NOMO-1 (cell line): ENCODE measurements at regions not wholly inside any gene's neighbourhood (a gene's known extent, or its start where the extent isn't known, plus 50 kb on each side); places are given as distances from the start of the nearest gene placed in this dataset.
A peak's percentile ranks its signal among the peaks of the same experiment; 100 is the strongest.

Experiments
- DNase-seq, 2 experiments: peaks; one replicate each; lab custom pipeline; 2025; ENCODE audit not compliant: unreplicated experiment in 2 of 2; lab: John Stamatoyannopoulos, UW

DNA sequence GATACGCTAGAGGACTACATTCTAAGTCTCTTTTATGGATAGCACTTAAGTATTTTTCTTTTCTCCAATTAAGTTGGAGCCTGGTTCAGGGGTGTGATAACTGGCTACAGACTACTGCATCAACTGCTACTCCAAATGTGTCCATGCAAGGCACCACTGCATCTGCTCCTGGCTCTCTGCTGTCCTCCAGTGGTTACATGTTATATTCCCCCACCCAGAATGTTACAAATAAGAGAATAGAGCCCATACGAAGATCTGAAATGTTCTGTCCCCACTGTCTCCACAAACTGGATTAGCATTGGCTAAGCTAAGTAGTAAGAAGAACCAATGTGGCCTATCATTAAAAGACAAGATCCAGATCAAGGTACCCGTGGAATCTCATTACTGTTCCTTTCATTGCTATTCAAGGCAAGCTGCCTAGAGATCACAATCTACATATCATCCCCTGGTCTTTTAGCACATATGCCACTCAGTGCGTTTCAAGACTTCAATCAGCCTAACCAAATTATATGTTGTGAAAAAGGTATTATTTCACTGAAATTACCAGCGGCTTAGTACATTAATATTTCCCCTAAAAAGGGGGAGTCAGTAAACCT, 308.3 kb upstream of the SLC8A1 start:
- peak; percentile 70 to 77 for DNase-seq

- DNase-seq: no peak
These were observed 321.4 kb upstream of the SLC8A1 start for GRCh38 chr2:40773291-40773690.

DNA sequence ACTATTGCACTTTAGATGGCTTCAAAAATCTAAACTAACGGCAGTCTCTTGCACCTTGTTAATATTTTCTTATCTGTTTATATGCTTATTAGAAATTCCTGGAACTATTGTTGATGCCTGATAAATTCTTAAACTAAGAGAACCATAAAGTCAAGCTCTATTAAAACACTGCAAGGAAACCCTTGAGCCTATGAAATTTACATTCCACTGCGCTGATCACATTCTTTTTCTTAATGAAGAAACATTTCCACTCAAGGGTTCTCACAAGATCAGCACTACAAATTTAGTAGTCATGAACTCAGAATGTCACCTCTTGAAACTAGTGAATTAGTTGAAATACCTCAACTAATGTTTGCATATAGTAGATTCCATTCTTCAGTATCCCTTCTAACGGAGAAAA, 331.8 kb upstream of the SLC8A1 start:
- no peak for DNase-seq

- DNase-seq: no peak
These were observed 334.7 kb upstream of the SLC8A1 start for GRCh38 chr2:40786636-40787035.

- no peak for DNase-seq
These were observed 345.2 kb upstream of the SLC8A1 start for GRCh38 chr2:40797120-40797519.

GRCh38 chr2:40803900-40804299, 352.0 kb upstream of the SLC8A1 start:
- DNase-seq: no peak

GRCh38 chr2:40809156-40809555, 357.3 kb upstream of the SLC8A1 start:
- no peak for DNase-seq

DNA sequence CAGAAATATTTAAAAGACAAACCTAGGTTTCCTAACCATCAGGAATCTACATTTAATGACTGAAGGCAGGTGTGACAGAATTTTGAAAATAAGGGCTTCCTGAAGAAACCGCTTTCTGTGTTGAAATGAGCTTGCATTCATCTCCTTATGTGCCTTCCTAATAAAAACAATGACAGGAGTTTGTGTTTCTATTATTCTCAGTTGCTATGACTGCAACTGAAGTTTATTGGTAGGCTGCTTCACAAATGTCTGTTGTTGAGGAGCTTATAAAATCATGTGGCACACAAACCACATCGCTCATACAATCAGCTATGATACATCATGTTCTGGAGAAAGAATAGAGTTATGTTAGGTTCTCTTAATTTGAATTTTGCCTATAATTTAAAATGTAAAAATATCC, 362.7 kb upstream of the SLC8A1 start:
- DNase-seq: no peak

DNA sequence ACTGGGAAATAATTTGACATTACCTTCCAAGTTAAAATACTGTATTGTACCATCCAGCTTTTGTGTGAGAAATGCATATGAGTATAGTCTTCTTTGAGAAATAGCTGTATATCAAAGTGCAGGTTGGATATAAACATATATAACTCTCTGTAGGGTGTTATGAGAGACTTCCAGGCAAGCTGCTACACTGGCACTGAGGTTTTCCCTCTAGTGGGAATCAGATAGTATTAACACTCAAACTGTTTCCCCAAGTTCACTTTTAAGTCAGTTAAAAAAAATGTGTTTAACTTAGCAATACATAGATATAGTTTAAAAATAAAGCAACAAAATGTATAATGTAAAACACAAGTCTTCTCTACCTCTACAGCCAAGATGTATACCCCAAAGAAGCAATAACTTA, 368.4 kb upstream of the SLC8A1 start:
- DNase-seq: peak in 1 of 2 experiments; percentile 2

DNA sequence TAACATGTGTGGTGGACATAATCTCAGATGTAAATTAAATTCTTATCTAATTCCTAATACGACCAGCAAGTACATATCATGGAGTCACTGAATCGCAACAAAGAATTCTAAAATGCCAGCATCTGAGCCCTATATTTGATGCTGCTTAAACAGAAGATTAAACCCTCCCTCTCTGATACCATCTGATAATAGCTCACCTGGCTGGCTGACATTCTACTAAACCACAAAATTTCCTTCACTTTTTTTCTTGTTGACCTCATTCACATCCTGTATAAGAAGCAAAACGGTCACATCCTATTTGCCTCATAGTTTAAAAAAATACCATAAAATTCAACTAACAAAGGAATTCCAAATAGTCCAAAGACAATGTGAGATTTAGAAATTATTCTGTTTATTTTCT, 371.6 kb upstream of the SLC8A1 start:
- no peak for DNase-seq

DNA sequence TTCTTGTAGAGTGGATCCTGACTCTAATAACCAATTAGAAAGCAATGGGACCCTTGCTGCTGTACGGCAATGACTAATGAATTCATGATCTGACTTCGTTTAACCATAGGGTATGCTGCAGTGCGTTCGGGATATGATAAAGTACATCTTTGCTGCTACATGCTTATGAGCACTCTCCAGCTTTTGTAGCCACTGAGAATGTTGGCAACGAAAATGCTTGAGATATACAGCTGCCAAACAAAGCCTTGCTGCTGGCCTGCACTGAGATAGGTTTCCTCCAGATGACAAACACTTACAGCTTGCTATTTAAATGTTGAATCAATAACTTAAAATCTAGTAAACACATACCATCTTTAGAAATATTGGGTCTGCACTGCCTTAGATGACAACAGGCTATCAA, 372.4 kb upstream of the SLC8A1 start:
- no peak for DNase-seq

- DNase-seq: no peak
These were observed 375.5 kb upstream of the SLC8A1 start for GRCh38 chr2:40827392-40827791.

DNA sequence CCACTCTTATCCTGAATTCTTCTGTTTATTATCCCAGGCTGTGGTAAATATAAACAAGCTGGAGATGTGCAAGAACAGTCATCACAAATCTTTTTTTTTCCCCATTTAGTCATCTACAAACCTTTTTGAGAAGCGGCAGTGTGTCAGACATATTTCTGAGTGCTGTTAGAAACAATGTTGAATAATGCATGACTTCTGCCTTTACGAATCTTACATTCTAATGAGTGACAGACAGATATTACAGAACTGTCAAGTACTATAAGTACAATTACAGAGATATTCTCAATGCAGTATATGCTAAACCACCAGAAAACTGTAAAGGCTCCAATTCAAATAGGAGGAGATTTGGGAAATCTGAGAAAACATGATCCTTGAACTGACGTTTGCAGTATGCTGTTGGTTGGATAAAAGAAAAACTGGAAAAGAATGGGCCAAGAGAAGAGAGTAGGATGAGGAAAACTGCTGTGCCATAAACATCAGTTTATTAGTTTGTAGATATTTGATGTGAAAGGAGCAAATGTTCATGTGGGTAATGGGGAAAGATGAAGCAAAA, 379.5 kb upstream of the SLC8A1 start:
- no peak for DNase-seq

- DNase-seq: no peak
These were observed 390.0 kb upstream of the SLC8A1 start for GRCh38 chr2:40841856-40842255.

GRCh38 chr2:40844353-40845277, 392.7 kb upstream of the SLC8A1 start:
- no peak for DNase-seq

GRCh38 chr2:40851661-40852060, 399.8 kb upstream of the SLC8A1 start:
- no peak for DNase-seq

GRCh38 chr2:40859617-40860016, 407.7 kb upstream of the SLC8A1 start:
- no peak for DNase-seq

GRCh38 chr2:40867829-40868228, 415.9 kb upstream of the SLC8A1 start:
- no peak for DNase-seq

DNA sequence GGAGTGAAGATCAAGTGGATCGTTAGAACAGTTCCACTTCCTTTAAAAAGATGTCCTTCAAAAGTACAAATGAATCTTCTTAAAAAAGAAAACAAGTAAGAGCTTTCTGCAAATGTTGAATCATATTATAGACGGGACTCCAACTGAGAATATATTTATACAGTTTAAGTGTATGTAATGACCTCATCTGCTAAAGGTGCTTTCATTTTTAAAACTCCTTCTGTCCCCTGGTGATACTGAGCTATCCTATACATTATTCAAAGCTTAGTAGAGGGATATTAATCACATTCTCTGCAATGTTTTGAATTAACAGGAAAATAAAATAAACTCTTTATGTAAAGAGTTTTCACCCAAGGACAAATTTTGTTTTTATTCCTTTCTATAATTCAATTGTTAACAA, 420.7 kb upstream of the SLC8A1 start:
- no peak for DNase-seq

DNA sequence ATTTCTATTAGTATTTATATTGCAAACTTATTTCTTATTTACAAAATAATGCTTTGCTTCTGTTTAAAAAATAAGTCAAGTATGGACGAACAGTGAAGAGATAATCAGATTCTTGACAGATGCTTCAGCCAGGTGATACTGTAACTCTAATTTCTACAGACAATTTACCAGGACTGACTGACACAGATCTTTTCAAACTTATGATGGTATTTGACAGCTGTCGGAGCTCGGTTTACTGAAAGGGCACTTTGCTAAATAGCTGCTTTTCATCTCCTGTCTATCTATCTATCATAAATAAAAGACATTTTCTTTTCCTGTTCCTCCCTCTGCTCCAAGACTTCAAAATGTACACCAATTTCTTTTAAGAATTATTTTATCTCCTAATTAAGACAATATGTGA, 422.5 kb upstream of the SLC8A1 start:
- DNase-seq: no peak

- DNase-seq: no peak
These were observed 425.9 kb upstream of the SLC8A1 start for GRCh38 chr2:40877734-40878288.

GRCh38 chr2:40879305-40879704, 427.4 kb upstream of the SLC8A1 start:
- no peak for DNase-seq
